GM12878 (cell line): ENCODE measurements at regions not wholly inside any gene's neighbourhood (a gene's known extent, or its start where the extent isn't known, plus 50 kb on each side); places are given as distances from the start of the nearest gene placed in this dataset.

ENCODE experiments used
- ATAC-seq: fragments of 200-7000 bp; cut with Tn5 transposase; 3 replicates; pipeline ENCODE4 v1.9.1; 2020; ENCODE audit warnings: mild to moderate bottlenecking, moderate library complexity
- BruUV-seq: library from RNA; stranded (reverse); fragments of 400-500 nt; replicated peaks from 2 replicates; lab custom pipeline; 2021; lab: Mats Ljungman, UMichigan
- CTCF ChIA-PET: fragments of 300-600 bp; sonication (Branson Sonifier 250); formaldehyde crosslinking; extraction: SDS; loops from one replicate; lab custom pipeline; 2021; ENCODE audit warnings: inconsistent platforms; lab: Yijun Ruan, JAX
- POLR2A ChIA-PET: fragments of 350-600 bp; formaldehyde crosslinking; extraction: SDS; loops from one replicate; lab custom pipeline; 2021; ENCODE audit warnings: inconsistent platforms; lab: Charles Lee
- RAD21 ChIA-PET: fragments of 300-600 bp; sonication (Branson Sonifier 250); formaldehyde crosslinking; loops from one replicate; lab custom pipeline; 2023; ENCODE audit warnings: antibody characterized with exemption; ENCODE audit not compliant: unreplicated experiment; lab: Charles Lee
- SMC1A ChIA-PET: fragments of 300-600 bp; sonication (Branson Sonifier 250); formaldehyde crosslinking; loops from one replicate; lab custom pipeline; 2023; ENCODE audit not compliant: unreplicated experiment, uncharacterized antibody; lab: Charles Lee
- DNase-seq: peaks from one replicate; pipeline ENCODE4 v3.0.0-alpha.2; 2011; ENCODE audit warnings: low read depth, low spot score
- FAIRE-seq: peaks from 3 replicates; lab custom pipeline; 2011; peaks lifted over from hg19 to GRCh38; lab: Jason Lieb, UNC
- H2AFZ ChIP-seq: 2 replicates; pipeline ENCODE4 v1.6.0; 2011; ENCODE audit warnings: low read depth, low read length, control low read depth; ENCODE audit not compliant: control insufficient read depth
- H3K27ac ChIP-seq: 2 replicates; pipeline ENCODE4 v1.5.1; 2011; ENCODE audit warnings: control low read depth; ENCODE audit not compliant: control insufficient read depth, insufficient read depth
- H3K27me3 ChIP-seq, 2 experiments: replicated peaks in 1 of 2; 2 replicates each; pipeline versions ENCODE4 v1.6.0 to v1.6.1; 2011; ENCODE audit warnings: low read length in 1 of 2; ENCODE audit not compliant: control insufficient read depth in 2 of 2, insufficient read depth in 2 of 2
- H3K36me3 ChIP-seq, 2 experiments: 2 replicates each; pipeline ENCODE4 v1.5.1; 2011; ENCODE audit warnings: low read length in 1 of 2; ENCODE audit not compliant: control insufficient read depth in 2 of 2, insufficient read depth in 2 of 2
- H3K4me1 ChIP-seq: 2 replicates; pipeline ENCODE4 v1.6.1; 2011; ENCODE audit warnings: mild to moderate bottlenecking, low read length, moderate library complexity, mixed read lengths; ENCODE audit not compliant: control insufficient read depth, insufficient read depth
- H3K4me2 ChIP-seq: 2 replicates; pipeline ENCODE4 v1.6.0; 2011; ENCODE audit warnings: control low read depth; ENCODE audit not compliant: control insufficient read depth, insufficient read depth
- H3K4me3 ChIP-seq: fragments of 200-600 bp; sonication (generic); 2 replicates; pipeline ENCODE4 v1.5.1; 2016
- H3K79me2 ChIP-seq: 2 replicates; pipeline ENCODE4 v1.6.0; 2011; ENCODE audit warnings: low read length; ENCODE audit not compliant: control insufficient read depth, insufficient read depth
- H3K9ac ChIP-seq: 2 replicates; pipeline ENCODE4 v1.8.0; 2011; ENCODE audit warnings: low read length, control low read depth, mixed read lengths; ENCODE audit not compliant: control insufficient read depth, insufficient read depth
- H3K9me3 ChIP-seq: replicated peaks from 3 replicates; pipeline ENCODE4 v1.5.1; 2011; ENCODE audit warnings: mild to moderate bottlenecking, low read length; ENCODE audit not compliant: control insufficient read depth, insufficient read depth
- H4K20me1 ChIP-seq: 2 replicates; pipeline ENCODE4 v1.6.0; 2011; ENCODE audit not compliant: control insufficient read depth, insufficient read depth
- ASH2L ChIP-seq: fragments of 300-600, 200-600 bp; sonication (generic); IDR thresholded peaks from 2 replicates; pipeline ENCODE4 v1.6.1; 2017; ENCODE audit warnings: low read depth, mild to moderate bottlenecking, borderline replicate concordance
- JUND ChIP-seq: IDR thresholded peaks from 2 replicates; pipeline ENCODE4 v1.6.1; 2012; ENCODE audit warnings: low read depth, mild to moderate bottlenecking, low read length, improper control_type of control experiment, moderate library complexity
- KLF5 ChIP-seq: fragments of 450-650 bp; IDR thresholded peaks from 2 replicates; pipeline ENCODE4 v1.6.1; 2014; ENCODE audit warnings: mild to moderate bottlenecking; ENCODE audit not compliant: partially characterized antibody
- MEF2A ChIP-seq: IDR thresholded peaks from 2 replicates; pipeline ENCODE4 v1.6.1; 2011; ENCODE audit warnings: low read depth, mild to moderate bottlenecking, low read length, moderate library complexity; ENCODE audit not compliant: insufficient read depth
- MYC ChIP-seq: IDR thresholded peaks from 2 replicates; pipeline ENCODE4 v1.6.1; 2011; ENCODE audit warnings: mild to moderate bottlenecking, low read length, moderate library complexity, inconsistent platforms; ENCODE audit not compliant: insufficient read depth, insufficient replicate concordance, insufficient read length, severe bottlenecking
- NR2F1 ChIP-seq: fragments of 450-650 bp; conservative IDR thresholded peaks from 2 replicates; pipeline ENCODE4 v1.6.1; 2017; ENCODE audit warnings: mild to moderate bottlenecking
- NRF1 ChIP-seq: conservative IDR thresholded peaks from 2 replicates; pipeline ENCODE4 v1.6.1; 2011; ENCODE audit warnings: mild to moderate bottlenecking, low read depth, low read length, improper control_type of control experiment
- PAX5 ChIP-seq: IDR thresholded peaks from 2 replicates; pipeline ENCODE4 v1.6.1; 2011; ENCODE audit warnings: low read depth, low read length, borderline replicate concordance
- PKNOX1 ChIP-seq: fragments of 450-650 bp; IDR thresholded peaks from 2 replicates; pipeline ENCODE4 v1.6.1; 2016; ENCODE audit warnings: mild to moderate bottlenecking
- POLR2AphosphoS5 ChIP-seq: IDR thresholded peaks from 2 replicates; pipeline ENCODE4 v1.6.1; 2011; ENCODE audit warnings: mild to moderate bottlenecking, low read length, inconsistent platforms
- TCF12 ChIP-seq: IDR thresholded peaks from 2 replicates; pipeline ENCODE4 v1.6.1; 2011; ENCODE audit warnings: low read depth, mild to moderate bottlenecking, low read length
- ZSCAN29 ChIP-seq: fragments of 450-650 bp; IDR thresholded peaks from 2 replicates; pipeline ENCODE4 v1.6.1; 2017; ENCODE audit warnings: mild to moderate bottlenecking, moderate library complexity
- ZZZ3 ChIP-seq: IDR thresholded peaks from 2 replicates; pipeline ENCODE4 v1.6.1; 2011; ENCODE audit warnings: low read depth; ENCODE audit not compliant: control insufficient read depth, insufficient read length
- WGBS: methylation state at CpG from one replicate; pipeline ENCODE4 v1.1.6; 2016; ENCODE audit warnings: low lambda C conversion rate; ENCODE audit not compliant: insufficient replicate concordance, insufficient coverage; ENCODE audit errors: missing lambda C conversion rate; 5-methylcytosine and 5-hydroxymethylcytosine counted together
- in situ Hi-C: fragments of 300-500 bp; cut with MboI; formaldehyde crosslinking; loops from 9 replicates; pipeline ENCODE4 v1.14.3; 2018; ENCODE audit warnings: mixed read lengths
- intact Hi-C: fragments of 100-400 bp; cut with micrococcal nuclease; formaldehyde crosslinking; loops from one replicate; pipeline ENCODE4 v1.14.2; 2022; ENCODE audit not compliant: unreplicated experiment
- TF ChIP-seq, protein P1 (sequence below): fragments of 450-650 bp; formaldehyde crosslinking; IDR thresholded peaks from 2 replicates; pipeline ENCODE4 v1.4.0; 2022; ENCODE audit warnings: mild to moderate bottlenecking, moderate library complexity
- TF ChIP-seq, protein P2 (sequence below): fragments of 450-650 bp; conservative IDR thresholded peaks from 2 replicates; pipeline ENCODE4 v1.6.1; 2017; ENCODE audit warnings: mild to moderate bottlenecking, moderate library complexity

DNA sequence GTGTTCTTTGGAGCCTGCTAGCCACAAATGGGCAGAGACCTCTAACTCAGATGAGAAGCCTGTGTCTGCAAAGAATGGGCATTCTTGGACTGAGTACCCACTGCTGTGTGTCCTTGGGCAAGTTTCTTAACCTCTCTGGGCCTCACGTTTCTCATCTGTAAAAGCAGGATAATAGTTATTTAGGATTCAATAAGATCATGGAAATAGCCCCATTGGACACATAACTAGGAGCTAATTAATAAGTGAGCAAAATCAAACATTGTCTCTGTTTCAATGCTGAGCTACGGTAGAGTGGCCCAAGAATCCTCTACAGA lies 61.2 kb upstream of the WNT7B start:
- no peak overlapping the region for H3K4me2 ChIP-seq
- SMC1A ChIA-PET: no interaction called here
- no TSS peak for BruUV-seq

More for the DNA sequence above, 61.2 kb upstream of the WNT7B start:
- ChIA-PET CTCF (no interaction called here), RAD21 (no interaction called here), POLR2A (no interaction called here)
- Histone ChIP-seq H3K9ac (no peak overlapping the region), H3K4me1 (peaks cover 9% of the 10 kb centered on the region), H3K27me3 (no peaks in the 10 kb centered on the region; a peak in 1 of 4 replicates), H3K9me3 (no peaks in the 10 kb centered on the region), H2AFZ (no peak overlapping the region), H3K27ac (no peak overlapping the region), H3K79me2 (no peaks in the 10 kb centered on the region; the same call in 1 of the 2 replicates), H4K20me1 (no peaks in the 10 kb centered on the region), H3K4me3 (no peak overlapping the region), H3K36me3 (no peaks in the 10 kb centered on the region)
- TF ChIP-seq TCF12 (no peak), POLR2AphosphoS5 (no peak), KLF5 (no peak), NR2F1 (no peak), ZZZ3 (no peak), MEF2A (no peak), NRF1 (no peak), JUND (no peak), ASH2L (no peak), ZSCAN29 (no peak), PAX5 (no peak), PKNOX1 (no peak), MYC (no peak)
- TF ChIP-seq, protein P1, sequence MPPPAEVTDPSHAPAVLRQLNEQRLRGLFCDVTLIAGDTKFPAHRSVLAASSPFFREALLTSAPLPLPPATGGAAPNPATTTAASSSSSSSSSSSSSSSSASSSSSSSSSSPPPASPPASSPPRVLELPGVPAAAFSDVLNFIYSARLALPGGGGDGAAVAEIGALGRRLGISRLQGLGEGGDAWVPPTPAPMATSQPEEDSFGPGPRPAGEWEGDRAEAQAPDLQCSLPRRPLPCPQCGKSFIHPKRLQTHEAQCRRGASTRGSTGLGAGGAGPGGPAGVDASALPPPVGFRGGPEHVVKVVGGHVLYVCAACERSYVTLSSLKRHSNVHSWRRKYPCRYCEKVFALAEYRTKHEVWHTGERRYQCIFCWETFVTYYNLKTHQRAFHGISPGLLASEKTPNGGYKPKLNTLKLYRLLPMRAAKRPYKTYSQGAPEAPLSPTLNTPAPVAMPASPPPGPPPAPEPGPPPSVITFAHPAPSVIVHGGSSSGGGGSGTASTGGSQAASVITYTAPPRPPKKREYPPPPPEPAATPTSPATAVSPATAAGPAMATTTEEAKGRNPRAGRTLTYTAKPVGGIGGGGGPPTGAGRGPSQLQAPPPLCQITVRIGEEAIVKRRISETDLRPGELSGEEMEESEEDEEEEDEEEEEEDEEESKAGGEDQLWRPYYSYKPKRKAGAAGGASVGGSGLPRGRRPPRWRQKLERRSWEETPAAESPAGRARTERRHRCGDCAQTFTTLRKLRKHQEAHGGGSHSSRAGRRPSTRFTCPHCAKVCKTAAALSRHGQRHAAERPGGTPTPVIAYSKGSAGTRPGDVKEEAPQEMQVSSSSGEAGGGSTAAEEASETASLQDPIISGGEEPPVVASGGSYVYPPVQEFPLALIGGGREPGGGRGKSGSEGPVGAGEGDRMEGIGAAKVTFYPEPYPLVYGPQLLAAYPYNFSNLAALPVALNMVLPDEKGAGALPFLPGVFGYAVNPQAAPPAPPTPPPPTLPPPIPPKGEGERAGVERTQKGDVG (CRISPR knock-in tag): no peak
- TF ChIP-seq, protein P2, sequence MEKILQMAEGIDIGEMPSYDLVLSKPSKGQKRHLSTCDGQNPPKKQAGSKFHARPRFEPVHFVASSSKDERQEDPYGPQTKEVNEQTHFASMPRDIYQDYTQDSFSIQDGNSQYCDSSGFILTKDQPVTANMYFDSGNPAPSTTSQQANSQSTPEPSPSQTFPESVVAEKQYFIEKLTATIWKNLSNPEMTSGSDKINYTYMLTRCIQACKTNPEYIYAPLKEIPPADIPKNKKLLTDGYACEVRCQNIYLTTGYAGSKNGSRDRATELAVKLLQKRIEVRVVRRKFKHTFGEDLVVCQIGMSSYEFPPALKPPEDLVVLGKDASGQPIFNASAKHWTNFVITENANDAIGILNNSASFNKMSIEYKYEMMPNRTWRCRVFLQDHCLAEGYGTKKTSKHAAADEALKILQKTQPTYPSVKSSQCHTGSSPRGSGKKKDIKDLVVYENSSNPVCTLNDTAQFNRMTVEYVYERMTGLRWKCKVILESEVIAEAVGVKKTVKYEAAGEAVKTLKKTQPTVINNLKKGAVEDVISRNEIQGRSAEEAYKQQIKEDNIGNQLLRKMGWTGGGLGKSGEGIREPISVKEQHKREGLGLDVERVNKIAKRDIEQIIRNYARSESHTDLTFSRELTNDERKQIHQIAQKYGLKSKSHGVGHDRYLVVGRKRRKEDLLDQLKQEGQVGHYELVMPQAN: no peak
- FAIRE-seq (no peak), ATAC-seq (no peak), DNase-seq (no peak)
- in situ Hi-C loops: no loop called here
- 29% methylated on average over 2 of the region's 2 CpGs for WGBS
- intact Hi-C loops: no loop called here
